22Rv1 (cell line): ENCODE measurements at regions not wholly inside any gene's neighbourhood (a gene's known extent, or its start where the extent isn't known, plus 50 kb on each side); places are given as distances from the start of the nearest gene placed in this dataset.

ENCODE experiments used
- H3K27ac ChIP-seq: fragments of 450-650 bp; 2 replicates; pipeline ENCODE4 v1.5.1; 2017
- ZFX ChIP-seq: fragments of 450-650 bp; IDR thresholded peaks from 2 replicates; pipeline ENCODE4 v1.6.1; 2017; ENCODE audit warnings: antibody characterized with exemption, borderline replicate concordance
- TF ChIP-seq, protein P1 (sequence below): fragments of 450-650 bp; IDR thresholded peaks from 2 replicates; pipeline ENCODE4 v1.5.1; 2017; ENCODE audit warnings: mild to moderate bottlenecking

GRCh38 chr1:217027403-217028080 lies 304.3 kb upstream of the ESRRG start:
- no peak overlapping the region for H3K27ac ChIP-seq
- no peak for TF ChIP-seq ZFX
- TF ChIP-seq, protein P1, sequence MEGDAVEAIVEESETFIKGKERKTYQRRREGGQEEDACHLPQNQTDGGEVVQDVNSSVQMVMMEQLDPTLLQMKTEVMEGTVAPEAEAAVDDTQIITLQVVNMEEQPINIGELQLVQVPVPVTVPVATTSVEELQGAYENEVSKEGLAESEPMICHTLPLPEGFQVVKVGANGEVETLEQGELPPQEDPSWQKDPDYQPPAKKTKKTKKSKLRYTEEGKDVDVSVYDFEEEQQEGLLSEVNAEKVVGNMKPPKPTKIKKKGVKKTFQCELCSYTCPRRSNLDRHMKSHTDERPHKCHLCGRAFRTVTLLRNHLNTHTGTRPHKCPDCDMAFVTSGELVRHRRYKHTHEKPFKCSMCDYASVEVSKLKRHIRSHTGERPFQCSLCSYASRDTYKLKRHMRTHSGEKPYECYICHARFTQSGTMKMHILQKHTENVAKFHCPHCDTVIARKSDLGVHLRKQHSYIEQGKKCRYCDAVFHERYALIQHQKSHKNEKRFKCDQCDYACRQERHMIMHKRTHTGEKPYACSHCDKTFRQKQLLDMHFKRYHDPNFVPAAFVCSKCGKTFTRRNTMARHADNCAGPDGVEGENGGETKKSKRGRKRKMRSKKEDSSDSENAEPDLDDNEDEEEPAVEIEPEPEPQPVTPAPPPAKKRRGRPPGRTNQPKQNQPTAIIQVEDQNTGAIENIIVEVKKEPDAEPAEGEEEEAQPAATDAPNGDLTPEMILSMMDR, result no peak

DNA sequence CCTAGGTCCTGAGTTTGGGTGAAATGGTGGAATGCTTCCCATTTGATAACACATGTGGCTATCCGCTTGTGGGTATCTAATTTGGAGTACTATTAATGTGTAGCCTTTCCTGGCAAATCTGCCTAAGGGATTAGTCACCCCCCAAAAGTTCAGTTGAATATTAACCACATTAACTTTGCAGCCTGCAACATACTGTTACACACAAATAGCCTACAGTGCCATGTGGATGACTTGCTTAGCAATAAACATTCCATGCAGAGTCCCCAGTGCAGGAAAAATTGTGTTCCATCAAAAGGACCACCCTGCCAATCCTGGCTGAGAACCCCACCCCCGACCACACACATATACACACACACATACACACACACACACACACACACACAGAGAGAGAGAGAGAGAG lies 303.3 kb upstream of the ESRRG start:
- TF ChIP-seq, protein P1, result no peak
- no peak for TF ChIP-seq ZFX
- H3K27ac ChIP-seq, result no peak overlapping the region

GRCh38 chr1:217025381-217025780 lies 302.2 kb upstream of the ESRRG start:
- H3K27ac ChIP-seq, result no peak overlapping the region
- no peak for TF ChIP-seq ZFX
- TF ChIP-seq, protein P1, result no peak

- no peak for TF ChIP-seq ZFX
- TF ChIP-seq, protein P1, result no peak
- H3K27ac ChIP-seq, result no peak overlapping the region
Measured at GRCh38 chr1:217024911-217025310, 301.7 kb upstream of the ESRRG start.

GRCh38 chr1:217021956-217022355 lies 298.7 kb upstream of the ESRRG start:
- H3K27ac ChIP-seq, result no peak overlapping the region
- TF ChIP-seq ZFX, result no peak
- TF ChIP-seq, protein P1, result no peak

- no peak overlapping the region for H3K27ac ChIP-seq
- no peak for TF ChIP-seq ZFX
- TF ChIP-seq, protein P1, result no peak
Measured at GRCh38 chr1:217021400-217021799, 298.2 kb upstream of the ESRRG start.

- no peak overlapping the region for H3K27ac ChIP-seq
- no peak for TF ChIP-seq ZFX
- TF ChIP-seq, protein P1, result no peak
Measured at GRCh38 chr1:217019475-217019874, 296.2 kb upstream of the ESRRG start.
